ENCODE measurements at regions not wholly inside any gene's neighbourhood (a gene's known extent, or its start where the extent isn't known, plus 50 kb on each side); places are given as distances from the start of the nearest gene placed in this dataset.

DNA sequence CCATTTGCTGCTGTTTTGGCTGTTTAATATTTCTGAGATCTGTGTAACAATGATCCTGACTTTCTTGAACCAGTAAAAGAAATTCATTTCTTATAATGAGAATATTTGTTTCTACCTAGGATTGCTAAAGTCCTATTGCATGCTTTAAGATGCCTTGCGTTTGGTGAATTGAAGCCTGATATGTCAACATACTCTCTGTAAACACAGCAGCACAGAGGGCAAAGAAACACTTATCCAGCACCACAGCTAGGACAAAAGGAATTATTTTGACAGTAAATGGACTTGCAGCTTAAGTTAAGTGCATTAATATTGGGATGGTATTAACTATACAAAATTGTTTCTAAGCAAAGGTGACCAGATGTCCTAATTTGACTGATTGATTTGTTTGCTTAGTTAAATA is 2031.2 kb upstream of the CDH6 start:
- no peak overlapping the region for H3K4ac ChIP-seq (ENCODE audit: low read depth in 1 of 2, low read length in 2 of 2)
- H3K9me3 ChIP-seq (ENCODE audit: control insufficient read depth, low read length): no peaks in the 10 kb centered on the region
- H3K18ac ChIP-seq (ENCODE audit: low read depth in 1 of 2, low read length in 2 of 2): no peak overlapping the region
- no peak overlapping the region for H2BK12ac ChIP-seq (ENCODE audit: low read length in 2 of 2)
- no peak overlapping the region for H4K8ac ChIP-seq (ENCODE audit: low read length)
- no peak overlapping the region for H2BK15ac ChIP-seq (ENCODE audit: low read depth, poor library complexity, severe bottlenecking)
- H2BK120ac ChIP-seq (ENCODE audit: low read depth, low read length): no peak overlapping the region
- H3K36me3 ChIP-seq (ENCODE audit: control insufficient read depth in 1 of 2, insufficient read depth in 2 of 2, low read depth in 1 of 2, low read length in 2 of 2): no peaks in the 10 kb centered on the region
- DNase-seq: no peak
- H2AFZ ChIP-seq (ENCODE audit: low read depth, low read length): no peak overlapping the region
- no peak overlapping the region for H4K91ac ChIP-seq (ENCODE audit: low read length)
- no peaks in the 10 kb centered on the region for H3K27me3 ChIP-seq (ENCODE audit: control insufficient read depth in 1 of 2, insufficient read depth in 1 of 2, low read length in 2 of 2)
- H3K4me2 ChIP-seq (ENCODE audit: low read length, poor library complexity, severe bottlenecking): no peak overlapping the region
- no peak overlapping the region for H3K27ac ChIP-seq (ENCODE audit: low read length, poor library complexity, severe bottlenecking)
- H2AK5ac ChIP-seq (ENCODE audit: low read length, severe bottlenecking): no peak overlapping the region
- H3K14ac ChIP-seq (ENCODE audit: low read length in 2 of 2): no peak overlapping the region
- H3K9ac ChIP-seq (ENCODE audit: low read length): no peak overlapping the region
- H3K4me1 ChIP-seq (ENCODE audit: control insufficient read depth, insufficient read depth, low read depth, low read length): no peaks in the 10 kb centered on the region
- no peaks in the 10 kb centered on the region for H3K79me1 ChIP-seq (replicated peaks; ENCODE audit: low read length, poor library complexity, severe bottlenecking)
- no peak overlapping the region for H3K23ac ChIP-seq (ENCODE audit: low read length in 2 of 2)
- H3K4me3 ChIP-seq (ENCODE audit: insufficient read depth in 1 of 2, low read depth in 1 of 2, low read length in 2 of 2): no peak overlapping the region
- H2BK5ac ChIP-seq (ENCODE audit: low read depth, low read length, poor library complexity, severe bottlenecking): no peak overlapping the region
- WGBS: no CpG with 5 or more reads among the region's 1 CpG

DNA sequence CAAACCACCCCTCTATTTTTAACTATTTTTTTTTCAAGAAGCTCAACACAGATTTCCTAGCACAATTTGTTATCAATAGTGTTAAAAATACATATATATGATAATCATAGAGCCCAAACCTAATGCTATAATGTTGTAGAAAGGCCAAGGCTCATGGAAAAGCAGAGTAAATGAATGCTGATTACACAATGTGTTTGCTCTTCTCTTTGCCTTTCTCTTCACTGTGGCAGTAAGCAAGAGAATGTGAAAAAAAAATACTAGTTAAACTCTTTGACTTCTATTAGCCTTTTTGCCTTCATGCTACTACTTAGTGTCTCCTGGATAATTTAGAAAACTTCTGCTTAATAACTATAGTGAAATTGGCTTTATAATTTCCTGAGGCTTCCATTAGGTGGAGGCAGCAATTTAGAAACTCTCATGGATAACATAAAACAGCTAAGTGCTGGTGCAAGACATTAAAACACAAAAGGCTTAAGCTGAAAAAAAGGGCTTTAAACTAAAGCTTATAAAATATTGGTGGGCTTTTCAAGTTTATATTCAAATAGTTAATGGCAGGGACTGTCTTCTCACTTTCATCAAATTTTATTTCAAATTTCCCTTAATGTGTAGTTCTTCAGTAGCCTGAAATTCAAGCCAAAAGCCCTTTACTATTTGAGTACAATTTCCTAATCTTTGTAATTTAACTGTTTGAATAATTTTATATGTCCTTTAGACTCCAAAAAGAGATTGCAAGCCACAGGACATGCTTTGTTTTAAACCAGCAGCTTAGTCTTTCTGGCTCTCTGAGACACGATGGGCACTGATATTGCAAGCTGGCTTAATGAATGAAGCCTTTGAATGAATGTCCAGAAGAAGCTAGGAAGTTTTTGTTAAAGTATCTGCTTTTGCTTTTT is 2031.8 kb upstream of the CDH6 start:
- no peak overlapping the region for H2BK12ac ChIP-seq (ENCODE audit: low read length in 2 of 2)
- no peak for DNase-seq
- no peak overlapping the region for H2BK5ac ChIP-seq (ENCODE audit: low read depth, low read length, poor library complexity, severe bottlenecking)
- no peak overlapping the region for H3K23ac ChIP-seq (ENCODE audit: low read length in 2 of 2)
- H3K4me2 ChIP-seq (ENCODE audit: low read length, poor library complexity, severe bottlenecking): no peak overlapping the region
- H3K79me1 ChIP-seq (replicated peaks; ENCODE audit: low read length, poor library complexity, severe bottlenecking): no peaks in the 10 kb centered on the region
- H4K91ac ChIP-seq (ENCODE audit: low read length): no peak overlapping the region
- no peak overlapping the region for H3K4ac ChIP-seq (ENCODE audit: low read depth in 1 of 2, low read length in 2 of 2)
- no peak overlapping the region for H3K27ac ChIP-seq (ENCODE audit: low read length, poor library complexity, severe bottlenecking)
- no peaks in the 10 kb centered on the region for H3K4me1 ChIP-seq (ENCODE audit: control insufficient read depth, insufficient read depth, low read depth, low read length)
- H3K14ac ChIP-seq (ENCODE audit: low read length in 2 of 2): no peak overlapping the region
- H3K36me3 ChIP-seq (ENCODE audit: control insufficient read depth in 1 of 2, insufficient read depth in 2 of 2, low read depth in 1 of 2, low read length in 2 of 2): no peaks in the 10 kb centered on the region
- no peak overlapping the region for H3K18ac ChIP-seq (ENCODE audit: low read depth in 1 of 2, low read length in 2 of 2)
- H2BK120ac ChIP-seq (ENCODE audit: low read depth, low read length): no peak overlapping the region
- no peak overlapping the region for H3K4me3 ChIP-seq (ENCODE audit: insufficient read depth in 1 of 2, low read depth in 1 of 2, low read length in 2 of 2)
- WGBS: 67% methylated on average over 1 of the region's 1 CpG
- H3K27me3 ChIP-seq (ENCODE audit: control insufficient read depth in 1 of 2, insufficient read depth in 1 of 2, low read length in 2 of 2): no peaks in the 10 kb centered on the region
- no peaks in the 10 kb centered on the region for H3K9me3 ChIP-seq (ENCODE audit: control insufficient read depth, low read length)
- no peak overlapping the region for H3K9ac ChIP-seq (ENCODE audit: low read length)
- H4K8ac ChIP-seq (ENCODE audit: low read length): no peak overlapping the region
- H2AK5ac ChIP-seq (ENCODE audit: low read length, severe bottlenecking): no peak overlapping the region
- no peak overlapping the region for H2BK15ac ChIP-seq (ENCODE audit: low read depth, poor library complexity, severe bottlenecking)
- no peak overlapping the region for H2AFZ ChIP-seq (ENCODE audit: low read depth, low read length)

DNA sequence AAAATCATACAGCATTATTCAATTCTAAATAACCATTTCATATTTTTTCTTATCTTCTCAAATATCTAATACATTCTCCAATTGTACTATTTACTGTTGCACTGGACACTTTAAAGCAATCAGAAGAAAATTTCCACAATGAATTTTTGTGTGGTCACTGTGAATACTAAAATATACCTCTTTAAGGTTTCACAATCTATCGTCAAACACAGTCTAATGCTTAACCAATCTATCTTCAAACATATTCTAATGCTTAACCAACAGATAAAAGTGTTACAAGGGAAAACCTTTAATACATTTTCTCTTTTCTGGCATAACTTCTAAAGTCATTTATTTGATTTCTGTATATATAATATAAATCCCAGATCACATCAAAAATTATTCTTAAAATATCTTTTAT is 2035.5 kb upstream of the CDH6 start:
- H3K4me3 ChIP-seq (ENCODE audit: insufficient read depth in 1 of 2, low read depth in 1 of 2, low read length in 2 of 2): no peak overlapping the region
- H3K18ac ChIP-seq (ENCODE audit: low read depth in 1 of 2, low read length in 2 of 2): no peak overlapping the region
- no peak overlapping the region for H3K23ac ChIP-seq (ENCODE audit: low read length in 2 of 2)
- no peak overlapping the region for H2BK5ac ChIP-seq (ENCODE audit: low read depth, low read length, poor library complexity, severe bottlenecking)
- H4K91ac ChIP-seq (ENCODE audit: low read length): no peak overlapping the region
- no peaks in the 10 kb centered on the region for H3K4me1 ChIP-seq (ENCODE audit: control insufficient read depth, insufficient read depth, low read depth, low read length)
- no peak overlapping the region for H4K8ac ChIP-seq (ENCODE audit: low read length)
- no peak overlapping the region for H3K9ac ChIP-seq (ENCODE audit: low read length)
- H3K79me1 ChIP-seq (replicated peaks; ENCODE audit: low read length, poor library complexity, severe bottlenecking): no peaks in the 10 kb centered on the region
- H3K27me3 ChIP-seq (ENCODE audit: control insufficient read depth in 1 of 2, insufficient read depth in 1 of 2, low read length in 2 of 2): no peaks in the 10 kb centered on the region
- no peak overlapping the region for H2AK5ac ChIP-seq (ENCODE audit: low read length, severe bottlenecking)
- no peaks in the 10 kb centered on the region for H3K9me3 ChIP-seq (ENCODE audit: control insufficient read depth, low read length)
- DNase-seq: no peak
- H3K14ac ChIP-seq (ENCODE audit: low read length in 2 of 2): no peak overlapping the region
- WGBS: 100% methylated on average over 1 of the region's 1 CpG
- H3K27ac ChIP-seq (ENCODE audit: low read length, poor library complexity, severe bottlenecking): no peak overlapping the region
- H2BK12ac ChIP-seq (ENCODE audit: low read length in 2 of 2): no peak overlapping the region
- H2AFZ ChIP-seq (ENCODE audit: low read depth, low read length): no peak overlapping the region
- H3K36me3 ChIP-seq (ENCODE audit: control insufficient read depth in 1 of 2, insufficient read depth in 2 of 2, low read depth in 1 of 2, low read length in 2 of 2): no peaks in the 10 kb centered on the region
- H3K4me2 ChIP-seq (ENCODE audit: low read length, poor library complexity, severe bottlenecking): no peak overlapping the region
- H3K4ac ChIP-seq (ENCODE audit: low read depth in 1 of 2, low read length in 2 of 2): no peak overlapping the region
- H2BK15ac ChIP-seq (ENCODE audit: low read depth, poor library complexity, severe bottlenecking): no peak overlapping the region
- no peak overlapping the region for H2BK120ac ChIP-seq (ENCODE audit: low read depth, low read length)

DNA sequence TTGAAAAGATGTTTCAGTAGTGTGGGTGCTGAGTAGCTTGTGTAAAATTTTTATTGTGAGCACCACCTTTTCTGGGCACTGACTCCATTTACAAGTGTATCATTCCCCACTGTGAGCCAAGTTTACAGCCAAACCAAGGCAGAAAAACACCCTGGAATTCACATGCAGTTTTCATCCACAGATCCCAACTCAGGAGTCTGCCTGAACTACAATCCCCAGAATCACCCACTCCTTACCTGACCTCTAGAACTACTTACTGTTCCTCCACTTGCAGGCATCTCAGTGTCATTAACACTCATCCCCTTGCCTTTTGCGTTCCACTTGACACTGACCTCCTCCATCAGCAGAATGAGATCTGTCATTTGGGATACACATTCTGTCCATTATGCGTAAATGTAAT is 2042.6 kb upstream of the CDH6 start:
- Histone ChIP-seq H2BK15ac (ENCODE audit: low read depth, poor library complexity, severe bottlenecking) (no peak overlapping the region), H2BK120ac (ENCODE audit: low read depth, low read length) (no peak overlapping the region), H2AK5ac (ENCODE audit: low read length, severe bottlenecking) (no peak overlapping the region), H3K27me3 (ENCODE audit: control insufficient read depth in 1 of 2, insufficient read depth in 1 of 2, low read length in 2 of 2) (no peaks in the 10 kb centered on the region), H4K8ac (ENCODE audit: low read length) (no peak overlapping the region), H4K91ac (ENCODE audit: low read length) (no peak overlapping the region), H3K79me1 (replicated peaks; ENCODE audit: low read length, poor library complexity, severe bottlenecking) (no peaks in the 10 kb centered on the region), H3K14ac (ENCODE audit: low read length in 2 of 2) (no peak overlapping the region), H3K27ac (ENCODE audit: low read length, poor library complexity, severe bottlenecking) (no peak overlapping the region), H2BK5ac (ENCODE audit: low read depth, low read length, poor library complexity, severe bottlenecking) (no peak overlapping the region), H3K9me3 (ENCODE audit: control insufficient read depth, low read length) (peaks cover 11% of the 10 kb centered on the region), H3K18ac (ENCODE audit: low read depth in 1 of 2, low read length in 2 of 2) (no peak overlapping the region), H3K4ac (ENCODE audit: low read depth in 1 of 2, low read length in 2 of 2) (no peak overlapping the region), H3K4me3 (ENCODE audit: insufficient read depth in 1 of 2, low read depth in 1 of 2, low read length in 2 of 2) (no peak overlapping the region), H3K36me3 (ENCODE audit: control insufficient read depth in 1 of 2, insufficient read depth in 2 of 2, low read depth in 1 of 2, low read length in 2 of 2) (no peaks in the 10 kb centered on the region), H3K9ac (ENCODE audit: low read length) (no peak overlapping the region), H3K4me1 (ENCODE audit: control insufficient read depth, insufficient read depth, low read depth, low read length) (no peaks in the 10 kb centered on the region), H2AFZ (ENCODE audit: low read depth, low read length) (no peak overlapping the region), H2BK12ac (ENCODE audit: low read length in 2 of 2) (no peak overlapping the region), H3K23ac (ENCODE audit: low read length in 2 of 2) (no peak overlapping the region), H3K4me2 (ENCODE audit: low read length, poor library complexity, severe bottlenecking) (no peak overlapping the region)
- 49% methylated on average over 2 of the region's 2 CpGs for WGBS
- DNase-seq: no peak
